ENCODE measurements at regions not wholly inside any gene's neighbourhood (a gene's known extent, or its start where the extent isn't known, plus 50 kb on each side); places are given as distances from the start of the nearest gene placed in this dataset.

GRCh38 chr2:183872131-183872530 lies 726.2 kb upstream of the ZNF804A start:
- TF ChIP-seq EZH2 (IDR thresholded peaks at IDR 0.05; ENCODE audit: insufficient read depth, poor library complexity, severe bottlenecking) = no peak
- TF ChIP-seq EZH2phosphoT487 (IDR thresholded peaks at IDR 0.05; ENCODE audit: insufficient read depth, low read depth) = no peak

Data from GM23248 (cell line).